Activated CD4-positive, alpha-beta memory T cell treated with anti-CD3 and anti-CD28 coated beads, Interleukin-2, amount 10 ng/mL, durations not matched to agents 7 days and 5 days (primary cell): ENCODE measurements at regions not wholly inside any gene's neighbourhood (a gene's known extent, or its start where the extent isn't known, plus 50 kb on each side); places are given as distances from the start of the nearest gene placed in this dataset.
"Not testable (repeated sequence)": the region's sequence is repeated elsewhere in the genome, so short reads cannot be mapped to it uniquely, and the experiment has no call there.

Experiments
- CTCF ChIA-PET: fragments of 350-600 bp; sonication (Branson Sonifier 250); formaldehyde crosslinking; loops from one replicate; lab custom pipeline; 2021; ENCODE audit warnings: antibody characterized with exemption, inconsistent platforms; lab: Charles Lee
- POLR2A ChIA-PET: fragments of 350-600 bp; sonication (Branson Sonifier 250); formaldehyde crosslinking; loops from one replicate; lab custom pipeline; 2021; ENCODE audit warnings: antibody characterized with exemption; lab: Charles Lee
- DNase-seq: peaks from one replicate; pipeline ENCODE4 v3.0.0-alpha.2; 2020
- H3K27ac Mint-ChIP-seq: one replicate; pipeline ENCODE4 v1.8.0; 2021; ENCODE audit warnings: mild to moderate bottlenecking, mixed read lengths
- H3K27me3 Mint-ChIP-seq: one replicate; pipeline ENCODE4 v1.8.0; 2021; ENCODE audit warnings: mixed read lengths
- H3K36me3 Mint-ChIP-seq: one replicate; pipeline ENCODE4 v1.8.0; 2021; ENCODE audit warnings: low read depth, mixed read lengths
- H3K4me1 Mint-ChIP-seq: one replicate; pipeline ENCODE4 v1.8.0; 2021; ENCODE audit warnings: mixed read lengths
- H3K4me3 Mint-ChIP-seq: one replicate; pipeline ENCODE4 v1.8.0; 2021; ENCODE audit warnings: mild to moderate bottlenecking, mixed read lengths
- H3K9me3 Mint-ChIP-seq: one replicate; pipeline ENCODE4 v1.8.0; 2021; ENCODE audit warnings: mixed read lengths

DNA sequence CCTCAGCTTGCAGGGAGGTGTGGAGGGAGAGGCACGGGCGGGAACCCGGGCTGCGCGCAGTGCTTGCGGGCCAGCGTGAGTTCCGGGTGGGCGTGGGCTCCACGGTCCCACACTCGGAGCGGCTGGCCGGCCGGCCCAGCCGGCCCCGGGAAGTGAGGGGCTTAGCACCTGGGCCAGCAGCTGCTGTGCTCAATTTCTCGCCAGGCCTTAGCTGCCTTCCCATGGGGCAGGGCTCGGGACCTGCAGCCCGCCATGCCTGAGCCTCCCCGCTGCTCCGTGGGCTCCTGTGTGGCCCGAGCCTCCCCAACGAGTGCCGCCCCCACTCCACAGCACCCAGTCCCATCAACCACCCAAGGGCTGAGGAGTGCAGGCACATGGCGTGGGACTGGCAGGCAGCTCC is 83.0 kb upstream of the CDCA7L start:
- H3K4me3 Mint-ChIP-seq, H3K27ac Mint-ChIP-seq: not testable (repeated sequence)

DNA sequence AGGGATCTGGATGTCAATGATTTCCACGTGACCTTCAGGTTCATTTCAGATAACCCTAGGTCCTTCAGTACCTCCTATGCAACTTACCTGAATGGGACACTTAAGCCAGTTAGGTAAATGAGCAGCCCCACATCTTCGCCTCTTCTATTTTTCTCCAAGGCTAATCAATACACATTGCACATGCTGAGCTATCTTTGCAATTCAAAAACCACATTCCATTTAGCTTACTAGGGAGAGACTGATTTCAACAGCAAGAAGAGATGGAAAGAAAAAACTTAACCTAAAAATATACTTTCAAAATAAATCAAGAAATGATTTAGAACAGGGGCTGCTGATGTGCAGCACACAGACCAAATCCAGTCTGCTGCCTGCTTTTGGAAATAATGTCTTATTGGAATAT is 81.8 kb upstream of the CDCA7L start:
- no peaks in the 10 kb centered on the region for H3K36me3 Mint-ChIP-seq
- no peaks in the 10 kb centered on the region for H3K9me3 Mint-ChIP-seq
- H3K27ac Mint-ChIP-seq, result no peak overlapping the region
- H3K4me3 Mint-ChIP-seq, result no peak overlapping the region
- no peak for DNase-seq
- POLR2A ChIA-PET, result no interaction called here
- H3K4me1 Mint-ChIP-seq, result no peaks in the 10 kb centered on the region
- peaks cover 6% of the 10 kb centered on the region for H3K27me3 Mint-ChIP-seq
- CTCF ChIA-PET, result no interaction called here

More for the DNA sequence above, 83.0 kb upstream of the CDCA7L start:
- H3K9me3 Mint-ChIP-seq, H3K36me3 Mint-ChIP-seq, POLR2A ChIA-PET, H3K4me1 Mint-ChIP-seq, CTCF ChIA-PET, DNase-seq, H3K27me3 Mint-ChIP-seq: not testable (repeated sequence)

DNA sequence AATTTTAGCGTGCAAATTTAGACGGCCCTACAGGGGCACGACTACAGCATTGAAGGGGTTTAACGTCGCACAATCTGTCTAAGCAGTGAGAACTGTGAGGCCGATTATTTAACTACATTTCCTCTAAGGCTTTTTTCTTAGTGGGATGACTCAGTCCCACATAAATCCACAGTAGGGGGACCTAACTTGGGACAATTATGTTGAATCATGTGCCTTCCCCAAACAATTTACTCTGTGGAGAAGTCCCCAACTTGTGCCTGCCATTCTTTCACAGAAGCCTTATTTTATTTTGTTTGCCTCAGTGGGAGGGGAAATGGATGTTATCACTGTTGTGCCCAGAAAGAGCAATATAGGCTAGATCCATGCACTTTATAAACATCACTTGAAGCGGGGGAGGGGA is 80.3 kb upstream of the CDCA7L start:
- Mint-ChIP-seq H3K27ac (no peak overlapping the region), H3K4me3 (no peak overlapping the region), H3K36me3 (no peaks in the 10 kb centered on the region), H3K4me1 (no peaks in the 10 kb centered on the region), H3K27me3 (peaks cover 14% of the 10 kb centered on the region), H3K9me3 (no peaks in the 10 kb centered on the region)
- no peak for DNase-seq
- ChIA-PET POLR2A (no interaction called here), CTCF (no interaction called here)

DNA sequence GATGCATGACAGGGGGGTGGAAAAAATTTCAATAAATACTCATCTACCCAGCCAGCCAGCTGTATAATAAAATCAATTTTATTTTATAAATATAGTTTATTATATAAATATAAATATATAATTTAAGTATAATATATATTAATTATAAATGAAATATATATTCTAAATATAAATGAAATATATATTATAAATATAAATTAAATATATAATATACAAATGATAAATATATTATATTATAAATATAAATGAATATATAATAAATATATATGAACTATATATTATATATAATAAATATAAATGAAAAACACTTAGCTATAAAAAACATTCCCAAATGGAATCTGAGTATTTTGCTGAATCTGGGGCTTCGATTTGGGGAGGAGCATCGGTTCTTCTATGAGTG is 79.4 kb upstream of the CDCA7L start:
- Mint-ChIP-seq H3K27ac (no peak overlapping the region), H3K36me3 (no peaks in the 10 kb centered on the region), H3K4me3 (no peak overlapping the region), H3K4me1 (no peaks in the 10 kb centered on the region), H3K27me3 (peaks cover 15% of the 10 kb centered on the region), H3K9me3 (no peaks in the 10 kb centered on the region)
- POLR2A ChIA-PET, result no interaction called here
- CTCF ChIA-PET, result no interaction called here
- no peak for DNase-seq

DNA sequence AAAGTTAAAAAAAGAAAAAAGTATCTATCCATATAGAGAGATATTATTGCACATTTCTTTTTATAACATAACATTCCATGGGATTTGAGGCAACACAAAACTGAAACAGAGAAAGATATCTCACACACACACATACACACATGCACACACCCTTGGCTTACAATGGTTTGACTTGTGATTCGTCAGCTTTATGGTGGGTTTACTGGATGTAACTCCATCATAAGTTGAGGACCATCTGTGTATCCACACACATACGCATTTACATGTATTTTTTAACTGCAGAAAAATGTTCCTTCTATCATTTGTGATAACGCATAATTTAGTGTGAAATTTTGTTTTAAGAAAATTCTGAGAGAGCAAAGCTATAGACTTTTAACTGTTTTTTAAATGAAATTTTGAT is 74.2 kb upstream of the CDCA7L start:
- CTCF ChIA-PET, result no interaction called here
- DNase-seq, result no peak
- Mint-ChIP-seq H3K4me1 (no peaks in the 10 kb centered on the region), H3K4me3 (no peak overlapping the region), H3K27ac (no peak overlapping the region), H3K27me3 (peaks cover 27% of the 10 kb centered on the region), H3K36me3 (no peaks in the 10 kb centered on the region), H3K9me3 (no peaks in the 10 kb centered on the region)
- POLR2A ChIA-PET, result no interaction called here

DNA sequence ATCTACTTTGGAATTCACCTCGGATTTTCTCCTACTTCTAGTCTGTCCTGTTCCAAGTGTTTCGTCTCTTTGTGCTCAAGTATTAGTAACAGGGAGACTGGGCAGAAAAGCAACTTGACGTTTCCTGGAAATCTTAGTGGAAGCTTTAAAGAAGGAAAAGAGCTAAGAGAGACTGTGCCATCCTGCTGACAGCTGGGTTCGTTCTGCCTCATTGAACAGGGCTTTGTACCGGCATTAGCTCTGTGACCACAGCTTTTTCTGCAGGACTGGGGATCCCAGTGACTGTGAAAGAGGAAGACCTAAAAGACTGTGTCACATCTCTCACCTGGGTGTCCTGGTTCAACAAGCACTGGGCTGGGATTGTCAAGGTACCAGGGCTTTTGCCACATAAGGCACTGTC is 70.8 kb upstream of the CDCA7L start:
- CTCF ChIA-PET, result no interaction called here
- POLR2A ChIA-PET, result no interaction called here
- H3K36me3 Mint-ChIP-seq, result no peaks in the 10 kb centered on the region
- DNase-seq, result no peak
- H3K27me3 Mint-ChIP-seq, result peaks cover 22% of the 10 kb centered on the region
- no peak overlapping the region for H3K27ac Mint-ChIP-seq
- H3K9me3 Mint-ChIP-seq, result no peaks in the 10 kb centered on the region
- no peak overlapping the region for H3K4me3 Mint-ChIP-seq
- no peaks in the 10 kb centered on the region for H3K4me1 Mint-ChIP-seq

DNA sequence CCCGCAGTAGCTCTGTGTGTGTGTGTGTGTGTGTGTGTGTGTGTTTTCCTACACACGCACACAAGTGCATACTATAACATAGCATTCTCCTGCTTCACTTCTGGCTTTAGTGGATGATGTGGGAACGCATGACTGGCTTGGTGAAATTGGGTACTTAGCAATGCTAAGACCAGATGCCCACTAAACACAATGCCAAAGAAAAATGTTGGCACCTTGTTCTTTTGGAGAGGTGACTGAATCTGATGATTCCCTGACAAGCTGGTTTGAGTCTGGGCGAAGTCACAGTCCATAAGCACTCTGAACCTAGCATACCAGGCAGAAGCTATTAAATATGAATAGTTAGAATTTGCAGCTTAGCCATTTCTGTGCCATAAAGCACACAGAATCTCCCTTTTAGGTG is 68.0 kb upstream of the CDCA7L start:
- DNase-seq, result no peak
- Mint-ChIP-seq H3K27me3 (peaks cover 11% of the 10 kb centered on the region), H3K4me1 (no peaks in the 10 kb centered on the region), H3K27ac (no peak overlapping the region), H3K36me3 (no peaks in the 10 kb centered on the region), H3K4me3 (no peak overlapping the region), H3K9me3 (no peaks in the 10 kb centered on the region)
- ChIA-PET POLR2A (no interaction called here), CTCF (no interaction called here)

DNA sequence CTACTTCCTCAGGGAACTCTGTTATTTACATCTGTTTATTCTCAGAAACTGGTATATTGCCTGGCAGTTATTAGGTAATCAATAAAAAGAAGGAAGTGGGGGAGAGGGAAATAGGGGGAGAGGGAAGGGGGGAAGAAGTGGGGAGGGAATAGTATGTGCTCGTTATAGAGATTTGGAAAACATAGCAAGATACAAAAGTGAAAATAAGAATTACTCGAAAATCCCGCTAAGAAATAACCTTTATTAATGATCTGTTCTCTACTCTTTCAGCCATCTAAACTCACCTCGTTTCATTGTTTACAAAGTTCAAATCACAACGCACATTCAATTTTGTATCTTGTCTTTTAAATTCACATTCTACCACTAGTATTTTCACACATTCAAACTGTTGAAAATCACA is 63.0 kb upstream of the CDCA7L start:
- H3K4me1 Mint-ChIP-seq, result no peaks in the 10 kb centered on the region
- no peak overlapping the region for H3K27ac Mint-ChIP-seq
- ChIA-PET POLR2A (no interaction called here), CTCF (no interaction called here)
- H3K27me3 Mint-ChIP-seq, result peaks cover 6% of the 10 kb centered on the region
- H3K9me3 Mint-ChIP-seq, result no peaks in the 10 kb centered on the region
- DNase-seq, result no peak
- no peaks in the 10 kb centered on the region for H3K36me3 Mint-ChIP-seq
- no peak overlapping the region for H3K4me3 Mint-ChIP-seq

DNA sequence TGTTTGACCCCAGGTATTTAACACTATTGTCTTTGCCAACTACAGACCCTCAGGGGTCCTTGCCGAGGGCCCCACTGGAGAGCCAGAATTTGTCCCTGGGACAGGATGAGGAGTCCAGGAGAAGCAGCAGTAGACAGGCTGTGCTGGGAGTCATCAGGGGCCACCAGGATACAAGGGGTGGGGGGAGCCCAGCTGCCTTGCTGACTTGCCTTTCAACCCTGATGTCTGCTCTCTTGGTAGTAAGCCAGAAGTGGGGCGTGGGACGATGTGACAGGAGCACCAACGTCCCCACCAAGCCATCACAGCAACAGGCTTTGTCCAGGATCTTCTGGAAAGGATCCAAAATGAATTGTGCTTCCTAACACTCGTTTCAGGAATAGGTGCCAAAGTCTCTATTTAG is 62.4 kb upstream of the CDCA7L start:
- H3K9me3 Mint-ChIP-seq, result no peaks in the 10 kb centered on the region
- DNase-seq, result no peak
- H3K27me3 Mint-ChIP-seq, result peaks cover 6% of the 10 kb centered on the region
- H3K27ac Mint-ChIP-seq, result no peak overlapping the region
- H3K4me1 Mint-ChIP-seq, result no peaks in the 10 kb centered on the region
- ChIA-PET CTCF (no interaction called here), POLR2A (no interaction called here)
- H3K4me3 Mint-ChIP-seq, result no peak overlapping the region
- no peaks in the 10 kb centered on the region for H3K36me3 Mint-ChIP-seq

DNA sequence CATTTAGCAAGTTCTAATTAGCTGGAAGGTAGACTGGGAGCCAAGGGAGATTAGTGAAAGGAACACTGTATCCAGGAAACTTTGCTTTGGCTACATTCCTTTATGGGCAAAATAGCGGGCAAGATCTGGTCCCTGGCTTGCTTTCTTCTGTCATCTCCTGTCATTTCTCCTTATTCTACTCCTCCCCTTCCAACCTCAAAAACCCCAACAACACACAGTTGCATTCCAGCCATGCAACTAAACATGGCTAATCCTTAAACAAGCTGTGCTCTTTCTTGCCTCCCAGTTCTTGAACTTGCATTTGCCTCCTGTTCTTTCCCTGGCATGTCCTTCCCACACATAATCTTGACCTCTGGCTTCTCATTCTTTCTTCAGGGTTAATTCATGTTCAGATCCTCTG is 59.5 kb upstream of the CDCA7L start:
- ChIA-PET CTCF (no interaction called here), POLR2A (no interaction called here)
- DNase-seq, result no peak
- Mint-ChIP-seq H3K4me1 (peaks cover 2% of the 10 kb centered on the region), H3K27me3 (peaks cover 8% of the 10 kb centered on the region), H3K27ac (no peak overlapping the region), H3K36me3 (no peaks in the 10 kb centered on the region), H3K4me3 (no peak overlapping the region), H3K9me3 (no peaks in the 10 kb centered on the region)

DNA sequence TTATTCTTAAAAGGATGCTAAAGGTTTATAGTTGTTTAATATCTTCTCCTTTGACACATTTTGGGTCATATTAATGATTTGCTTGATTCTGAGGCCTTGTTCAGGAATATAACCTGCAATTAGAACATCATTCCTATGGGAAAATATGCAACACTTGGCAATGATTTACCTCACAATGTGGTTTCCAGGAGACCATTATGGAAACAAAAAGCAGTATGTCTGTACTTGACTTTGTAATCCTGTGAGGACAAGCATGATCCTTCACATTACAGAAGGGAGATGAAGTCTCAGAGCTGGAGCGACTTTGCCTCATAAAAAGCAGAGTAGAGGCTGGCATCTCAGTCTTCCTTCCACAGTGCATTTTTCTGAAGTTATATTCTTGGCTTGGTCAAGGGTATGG is 57.0 kb upstream of the CDCA7L start:
- CTCF ChIA-PET, result interaction anchor here (0.6 kb wide), 1 partner anchor 186 kb away, joined by 4 read pairs; no protein-coding TSS in a partner anchor
- no peaks in the 10 kb centered on the region for H3K9me3 Mint-ChIP-seq

DNA sequence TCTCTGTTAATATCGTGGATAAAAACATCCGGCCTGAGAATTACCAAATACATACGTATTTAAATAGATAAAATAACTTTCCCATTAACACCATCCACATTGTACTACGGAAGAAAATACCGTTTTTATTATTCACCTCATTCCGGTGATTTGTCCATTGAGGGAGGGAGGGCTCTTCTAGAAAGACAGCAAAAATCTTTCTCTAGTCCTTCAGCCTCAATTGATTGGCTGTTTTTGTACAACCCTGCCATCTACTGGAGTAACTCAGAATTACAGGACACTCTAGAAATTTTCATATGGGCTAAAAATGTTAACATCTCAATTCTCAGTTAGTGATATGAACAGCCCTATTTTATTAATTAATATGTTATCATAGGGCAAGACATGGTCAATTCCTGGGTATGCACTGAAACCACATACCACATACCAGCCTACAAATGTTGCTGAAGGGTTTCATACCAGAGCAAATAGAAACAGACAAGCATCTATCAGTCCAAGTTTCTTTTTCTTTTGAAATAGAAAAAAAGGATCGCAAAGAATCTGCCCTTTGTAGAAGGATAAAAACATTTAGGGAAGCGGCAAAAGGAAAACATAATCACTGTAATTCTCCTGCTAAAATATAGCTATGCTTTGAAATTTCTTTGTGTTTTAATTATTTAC is 55.8 kb upstream of the CDCA7L start:
- CTCF ChIA-PET, result interaction anchor here (1.0 to 1.9 kb wide), 4 partner anchors 41 to 750 kb away, joined by 3 to 5 read pairs (median 4); no protein-coding TSS in a partner anchor
- Mint-ChIP-seq H3K27me3 (peaks cover 13% of the 10 kb centered on the region), H3K36me3 (no peaks in the 10 kb centered on the region), H3K4me3 (no peak overlapping the region), H3K9me3 (no peaks in the 10 kb centered on the region), H3K27ac (no peak overlapping the region), H3K4me1 (peaks cover 2% of the 10 kb centered on the region)
- DNase-seq, result no peak
- POLR2A ChIA-PET, result no interaction called here

More for the DNA sequence above, 57.0 kb upstream of the CDCA7L start:
- POLR2A ChIA-PET, result no interaction called here
- H3K27ac Mint-ChIP-seq, result no peak overlapping the region
- peaks cover 8% of the 10 kb centered on the region for H3K27me3 Mint-ChIP-seq
- H3K4me3 Mint-ChIP-seq, result no peak overlapping the region
- H3K4me1 Mint-ChIP-seq, result peaks cover 2% of the 10 kb centered on the region
- no peaks in the 10 kb centered on the region for H3K36me3 Mint-ChIP-seq
- DNase-seq, result no peak

DNA sequence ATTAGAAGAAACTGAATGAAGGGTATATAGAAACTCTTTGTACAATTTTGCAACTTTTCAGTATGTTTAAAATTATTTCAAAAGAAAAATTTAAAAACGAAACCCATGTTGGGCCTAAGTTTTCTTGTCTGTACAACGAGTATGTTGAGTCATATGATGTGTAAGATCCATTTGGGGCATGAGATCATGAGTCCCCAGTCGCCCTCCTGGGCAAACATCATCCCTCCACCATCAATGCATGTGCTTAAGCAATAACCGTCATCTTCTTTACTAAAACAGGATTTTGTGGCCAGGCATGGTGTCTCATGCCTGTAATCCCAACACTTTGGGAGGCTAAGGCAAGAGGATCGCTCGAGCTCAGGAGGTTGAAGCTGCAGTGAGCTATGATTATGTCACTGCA is 54.2 kb upstream of the CDCA7L start:
- POLR2A ChIA-PET, result no interaction called here
- H3K4me3 Mint-ChIP-seq, result no peak overlapping the region
- DNase-seq, result no peak
- H3K27me3 Mint-ChIP-seq, result peaks cover 14% of the 10 kb centered on the region
- H3K4me1 Mint-ChIP-seq, result peaks cover 2% of the 10 kb centered on the region
- no peaks in the 10 kb centered on the region for H3K36me3 Mint-ChIP-seq
- no peaks in the 10 kb centered on the region for H3K9me3 Mint-ChIP-seq
- CTCF ChIA-PET, result interaction anchor here (0.6 to 1.9 kb wide), 2 partner anchors 91 to 749 kb away, joined by 3 to 4 read pairs; no protein-coding TSS in a partner anchor
- no peak overlapping the region for H3K27ac Mint-ChIP-seq

DNA sequence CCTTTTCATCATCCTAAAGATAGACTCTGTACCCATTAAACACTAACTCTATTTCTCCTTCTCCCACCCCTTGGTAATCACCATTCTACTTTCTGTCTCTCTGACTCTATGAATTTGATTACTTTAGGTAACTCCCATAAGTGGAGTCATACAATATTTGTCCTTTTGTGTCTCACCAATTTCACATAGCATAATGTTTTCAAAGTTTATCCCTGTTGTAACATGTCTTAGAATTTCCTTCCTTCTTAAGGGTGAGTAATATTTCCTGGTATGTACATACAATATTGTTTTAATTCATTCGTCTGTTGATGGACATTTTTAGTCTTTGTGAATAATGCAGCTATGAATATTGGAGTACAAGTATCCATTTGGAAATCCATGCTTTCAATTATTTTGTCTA is 50.9 kb upstream of the CDCA7L start:
- POLR2A ChIA-PET, result no interaction called here
- Mint-ChIP-seq H3K27me3 (peaks cover 16% of the 10 kb centered on the region), H3K4me3 (no peak overlapping the region), H3K36me3 (no peaks in the 10 kb centered on the region), H3K4me1 (peaks cover 2% of the 10 kb centered on the region), H3K27ac (no peak overlapping the region), H3K9me3 (no peaks in the 10 kb centered on the region)
- DNase-seq, result no peak
- CTCF ChIA-PET, result no interaction called here
